Medulla oblongata (tissue), 1 donor: ENCODE measurements at regions not wholly inside any gene's neighbourhood (a gene's known extent, or its start where the extent isn't known, plus 50 kb on each side); places are given as distances from the start of the nearest gene placed in this dataset.

Source experiments
- DNase-seq: peaks from one replicate; pipeline ENCODE4 v3.0.0-alpha.2; 2015; ENCODE audit errors: extremely low spot score

DNA sequence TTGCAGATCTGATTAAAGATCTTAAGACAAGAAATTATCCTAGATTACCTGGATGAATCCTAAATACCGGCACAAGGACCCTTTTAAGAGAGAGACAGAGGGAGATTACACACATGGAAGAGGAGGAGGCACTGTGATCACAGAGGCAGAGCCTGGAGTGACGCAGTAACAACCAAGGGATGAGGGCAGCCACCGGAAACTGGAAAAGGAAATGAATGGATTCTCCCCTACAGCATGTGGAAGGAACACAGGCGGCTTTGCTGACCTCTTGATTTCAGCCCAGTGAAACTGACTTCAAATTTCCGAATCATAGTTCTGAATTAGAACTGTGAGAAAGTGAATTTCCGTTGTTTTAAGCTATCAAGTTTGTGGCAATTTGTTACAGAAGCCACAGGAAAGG, 50.2 kb upstream of the IVNS1ABP start:
- no peak for DNase-seq
